GM23248 (cell line): ENCODE measurements at regions not wholly inside any gene's neighbourhood (a gene's known extent, or its start where the extent isn't known, plus 50 kb on each side); places are given as distances from the start of the nearest gene placed in this dataset.

Experiments
- DNase-seq: peaks from one replicate; pipeline ENCODE4 v3.0.0-alpha.2; 2015
- H2AFZ ChIP-seq: fragments of 200-600 bp; sonication (generic); 2 replicates; pipeline ENCODE4 v1.6.1; 2016; ENCODE audit warnings: antibody characterized with exemption
- H3F3A ChIP-seq: fragments of 200-600 bp; sonication (generic); 2 replicates; pipeline ENCODE4 v1.6.1; 2016; ENCODE audit warnings: mild to moderate bottlenecking, antibody characterized with exemption, mixed run types; ENCODE audit not compliant: insufficient read depth
- H3K27ac ChIP-seq: fragments of 200-600 bp; sonication (generic); 2 replicates; pipeline ENCODE4 v1.5.1; 2016; ENCODE audit warnings: mild to moderate bottlenecking
- H3K27me3 ChIP-seq: fragments of 200-600 bp; sonication (generic); replicated peaks from 2 replicates; pipeline ENCODE4 v1.6.1; 2016; ENCODE audit warnings: mild to moderate bottlenecking; ENCODE audit not compliant: insufficient read depth
- H3K36me3 ChIP-seq: fragments of 200-600 bp; sonication (generic); 2 replicates; pipeline ENCODE4 v1.6.1; 2016; ENCODE audit warnings: low read depth, mild to moderate bottlenecking
- H3K4me1 ChIP-seq: fragments of 200-600 bp; sonication (generic); 2 replicates; pipeline ENCODE4 v1.6.1; 2016; ENCODE audit warnings: mild to moderate bottlenecking; ENCODE audit not compliant: insufficient read depth
- H3K4me2 ChIP-seq: fragments of 200-600 bp; sonication (generic); one replicate; pipeline ENCODE4 v1.6.1; 2016; ENCODE audit warnings: mild to moderate bottlenecking; ENCODE audit not compliant: unreplicated experiment
- H3K4me3 ChIP-seq: fragments of 200-600 bp; sonication (generic); 2 replicates; pipeline ENCODE4 v1.5.1; 2016; ENCODE audit warnings: mild to moderate bottlenecking
- H3K79me2 ChIP-seq: fragments of 200-600 bp; sonication (generic); 2 replicates; pipeline ENCODE4 v1.6.1; 2016; ENCODE audit warnings: mild to moderate bottlenecking; ENCODE audit not compliant: insufficient read depth
- H3K9ac ChIP-seq: fragments of 200-600 bp; sonication (generic); 2 replicates; pipeline ENCODE4 v1.6.1; 2016; ENCODE audit warnings: mild to moderate bottlenecking
- H3K9me2 ChIP-seq: fragments of 200-600 bp; sonication (generic); 2 replicates; pipeline ENCODE4 v1.6.1; 2016; ENCODE audit warnings: mixed run types, mild to moderate bottlenecking, moderate library complexity; ENCODE audit not compliant: insufficient read depth
- H3K9me3 ChIP-seq: fragments of 200-600 bp; sonication (generic); one replicate; pipeline ENCODE4 v1.6.1; 2017; ENCODE audit warnings: low read depth
- H4K20me1 ChIP-seq: fragments of 200-600 bp; sonication (generic); 2 replicates; pipeline ENCODE4 v1.6.0; 2016; ENCODE audit not compliant: insufficient read depth
- EZH2 ChIP-seq: fragments of 200-600 bp; sonication (generic); IDR thresholded peaks from 2 replicates; pipeline ENCODE4 v1.6.1; 2018; ENCODE audit warnings: antibody characterized with exemption, mild to moderate bottlenecking; ENCODE audit not compliant: insufficient read depth, poor library complexity, severe bottlenecking
- EZH2phosphoT487 ChIP-seq: fragments of 200-600 bp; sonication (generic); IDR thresholded peaks from 2 replicates; pipeline ENCODE4 v1.6.1; 2018; ENCODE audit warnings: antibody characterized with exemption, moderate library complexity, mild to moderate bottlenecking, low read depth; ENCODE audit not compliant: insufficient read depth
- WGBS, 2 experiments: methylation state at CpG; one replicate each; pipeline ENCODE4 v1.1.6; 2015 to 2017; ENCODE audit warnings: low lambda C conversion rate in 2 of 2, low coverage in 1 of 2; ENCODE audit errors: missing lambda C conversion rate in 2 of 2; 5-methylcytosine and 5-hydroxymethylcytosine counted together
- in situ Hi-C: fragments of 300-500 bp; cut with MboI; formaldehyde crosslinking; loops from 2 replicates; pipeline ENCODE4 v1.15.0; 2020

- Histone ChIP-seq H2AFZ (no peak overlapping the region), H3K4me2 (no peak overlapping the region), H3K79me2 (no peaks in the 10 kb centered on the region), H3K9me3 (no peaks in the 10 kb centered on the region), H3K27me3 (no peaks in the 10 kb centered on the region), H3K9ac (no peak overlapping the region), H3K4me3 (no peak overlapping the region), H4K20me1 (no peaks in the 10 kb centered on the region), H3F3A (no peaks in the 10 kb centered on the region), H3K36me3 (no peaks in the 10 kb centered on the region), H3K27ac (no peak overlapping the region), H3K9me2 (no peaks in the 10 kb centered on the region), H3K4me1 (no peaks in the 10 kb centered on the region)
- DNase-seq: no peak
- 27 to 53% methylated on average over 10 to 15 of the region's 16 CpGs for WGBS, 2 experiments
- TF ChIP-seq EZH2phosphoT487 (no peak), EZH2 (no peak)
- in situ Hi-C loops: no loop called here
Observed at GRCh38 chr14:104262515-104263514, 124.4 kb downstream of the KIF26A start.

GRCh38 chr14:104263675-104264358, 125.4 kb downstream of the KIF26A start:
- TF ChIP-seq EZH2: no peak
- TF ChIP-seq EZH2phosphoT487: no peak
- no peak overlapping the region for H3K9ac ChIP-seq

GRCh38 chr14:104264495-104265265, 126.3 kb downstream of the KIF26A start:
- in situ Hi-C loops: no loop called here

More at GRCh38 chr14:104263675-104264358, 125.4 kb downstream of the KIF26A start:
- in situ Hi-C loops: no loop called here
- H2AFZ ChIP-seq: no peak overlapping the region
- H3K27ac ChIP-seq: no peak overlapping the region
- no peak overlapping the region for H3K4me2 ChIP-seq
- no peaks in the 10 kb centered on the region for H3K9me2 ChIP-seq
- WGBS, 2 experiments: 53 to 55% methylated on average over 17 of the region's 17 CpGs
- H4K20me1 ChIP-seq: no peaks in the 10 kb centered on the region
- H3K27me3 ChIP-seq: no peaks in the 10 kb centered on the region
- no peaks in the 10 kb centered on the region for H3K36me3 ChIP-seq
- H3K79me2 ChIP-seq: no peaks in the 10 kb centered on the region
- no peaks in the 10 kb centered on the region for H3K4me1 ChIP-seq
- H3K9me3 ChIP-seq: no peaks in the 10 kb centered on the region
- H3F3A ChIP-seq: no peaks in the 10 kb centered on the region
- DNase-seq: no peak
- H3K4me3 ChIP-seq: no peak overlapping the region

More at GRCh38 chr14:104264495-104265265, 126.3 kb downstream of the KIF26A start:
- Histone ChIP-seq H3K36me3 (no peaks in the 10 kb centered on the region), H3K4me3 (no peak overlapping the region), H3K9ac (no peak overlapping the region), H3K79me2 (no peaks in the 10 kb centered on the region), H3K9me2 (no peaks in the 10 kb centered on the region), H4K20me1 (no peaks in the 10 kb centered on the region), H2AFZ (no peak overlapping the region), H3K27ac (no peak overlapping the region), H3F3A (no peaks in the 10 kb centered on the region), H3K4me1 (no peaks in the 10 kb centered on the region), H3K9me3 (no peaks in the 10 kb centered on the region), H3K4me2 (no peak overlapping the region), H3K27me3 (no peaks in the 10 kb centered on the region)
- WGBS, 2 experiments: 51 to 59% methylated on average over 20 of the region's 20 CpGs
- TF ChIP-seq EZH2 (no peak), EZH2phosphoT487 (no peak)
- DNase-seq: no peak
